Neural crest cell (in vitro differentiated cells): ENCODE measurements at regions not wholly inside any gene's neighbourhood (a gene's known extent, or its start where the extent isn't known, plus 50 kb on each side); places are given as distances from the start of the nearest gene placed in this dataset.

ENCODE experiments used
- DNase-seq: peaks from one replicate; pipeline ENCODE4 v3.0.0; 2021; ENCODE audit warnings: low read depth, mixed read lengths, low spot score
- H3K27ac Mint-ChIP-seq: one replicate; pipeline ENCODE4 v1.8.0; 2021; ENCODE audit warnings: mild to moderate bottlenecking, mixed read lengths; ENCODE audit not compliant: unreplicated experiment
- H3K27me3 Mint-ChIP-seq: 2 replicates; pipeline ENCODE4 v1.8.0; 2021; ENCODE audit warnings: low read depth, mild to moderate bottlenecking, mixed read lengths
- H3K36me3 Mint-ChIP-seq: 2 replicates; pipeline ENCODE4 v1.8.0; 2021; ENCODE audit warnings: low read depth, mild to moderate bottlenecking, mixed read lengths
- H3K4me1 Mint-ChIP-seq: 2 replicates; pipeline ENCODE4 v1.8.0; 2021; ENCODE audit warnings: mixed read lengths
- H3K4me3 Mint-ChIP-seq: one replicate; pipeline ENCODE4 v1.8.0; 2021; ENCODE audit warnings: mild to moderate bottlenecking, mixed read lengths
- H3K9me3 Mint-ChIP-seq: 2 replicates; pipeline ENCODE4 v1.8.0; 2021; ENCODE audit warnings: mixed read lengths
- TF ChIP-seq, protein P1 (sequence below): fragments of 200-600 bp; sonication (generic); conservative IDR thresholded peaks from 2 replicates; pipeline ENCODE4 v1.5.0; 2021; ENCODE audit warnings: antibody characterized with exemption, mild to moderate bottlenecking

- Mint-ChIP-seq H3K4me1 (peaks cover 20% of the 10 kb centered on the region), H3K9me3 (peaks cover 15% of the 10 kb centered on the region), H3K36me3 (peaks cover 5% of the 10 kb centered on the region), H3K4me3 (no peak overlapping the region), H3K27me3 (no peaks in the 10 kb centered on the region), H3K27ac (no peak overlapping the region)
- TF ChIP-seq, protein P1, sequence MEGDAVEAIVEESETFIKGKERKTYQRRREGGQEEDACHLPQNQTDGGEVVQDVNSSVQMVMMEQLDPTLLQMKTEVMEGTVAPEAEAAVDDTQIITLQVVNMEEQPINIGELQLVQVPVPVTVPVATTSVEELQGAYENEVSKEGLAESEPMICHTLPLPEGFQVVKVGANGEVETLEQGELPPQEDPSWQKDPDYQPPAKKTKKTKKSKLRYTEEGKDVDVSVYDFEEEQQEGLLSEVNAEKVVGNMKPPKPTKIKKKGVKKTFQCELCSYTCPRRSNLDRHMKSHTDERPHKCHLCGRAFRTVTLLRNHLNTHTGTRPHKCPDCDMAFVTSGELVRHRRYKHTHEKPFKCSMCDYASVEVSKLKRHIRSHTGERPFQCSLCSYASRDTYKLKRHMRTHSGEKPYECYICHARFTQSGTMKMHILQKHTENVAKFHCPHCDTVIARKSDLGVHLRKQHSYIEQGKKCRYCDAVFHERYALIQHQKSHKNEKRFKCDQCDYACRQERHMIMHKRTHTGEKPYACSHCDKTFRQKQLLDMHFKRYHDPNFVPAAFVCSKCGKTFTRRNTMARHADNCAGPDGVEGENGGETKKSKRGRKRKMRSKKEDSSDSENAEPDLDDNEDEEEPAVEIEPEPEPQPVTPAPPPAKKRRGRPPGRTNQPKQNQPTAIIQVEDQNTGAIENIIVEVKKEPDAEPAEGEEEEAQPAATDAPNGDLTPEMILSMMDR: no peak
- DNase-seq: no peak
Measured at GRCh38 chr1:189851806-189852367, 625.8 kb downstream of the BRINP3 start.

DNA sequence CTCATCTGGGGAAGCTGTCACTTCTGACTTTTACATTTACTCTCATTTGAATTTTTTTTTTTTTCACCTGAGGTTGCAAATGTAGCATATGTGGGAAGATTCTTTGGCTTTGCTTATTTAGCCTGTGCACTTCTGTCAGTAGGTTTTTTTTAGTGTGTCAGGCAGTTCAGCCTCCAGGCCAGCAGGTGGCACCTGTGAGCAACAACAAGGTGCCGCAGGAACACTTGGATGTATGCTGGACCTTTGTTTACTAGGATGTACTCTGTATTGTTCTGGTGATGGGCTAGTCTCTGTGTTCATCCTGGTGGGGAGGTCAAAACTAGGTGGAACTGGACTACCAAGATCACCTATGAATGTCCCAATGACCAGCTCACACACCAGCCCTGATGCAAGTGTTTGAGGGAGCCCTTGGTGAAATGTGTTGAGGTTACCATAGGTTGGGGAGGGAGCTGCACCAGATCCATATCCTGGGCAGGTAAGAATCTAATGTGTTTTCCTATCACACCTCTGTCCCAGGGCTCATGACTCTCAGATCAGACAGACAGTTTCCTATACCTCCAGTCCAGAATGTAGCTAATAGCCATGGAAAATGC is 618.2 kb downstream of the BRINP3 start:
- H3K4me1 Mint-ChIP-seq: no peaks in the 10 kb centered on the region
- H3K36me3 Mint-ChIP-seq: peaks cover 13% of the 10 kb centered on the region
- TF ChIP-seq, protein P1: peak; percentile 68
- no peak for DNase-seq
- no peaks in the 10 kb centered on the region for H3K27me3 Mint-ChIP-seq
- H3K4me3 Mint-ChIP-seq: no peak overlapping the region
- peaks cover 21% of the 10 kb centered on the region for H3K9me3 Mint-ChIP-seq
- no peak overlapping the region for H3K27ac Mint-ChIP-seq

DNA sequence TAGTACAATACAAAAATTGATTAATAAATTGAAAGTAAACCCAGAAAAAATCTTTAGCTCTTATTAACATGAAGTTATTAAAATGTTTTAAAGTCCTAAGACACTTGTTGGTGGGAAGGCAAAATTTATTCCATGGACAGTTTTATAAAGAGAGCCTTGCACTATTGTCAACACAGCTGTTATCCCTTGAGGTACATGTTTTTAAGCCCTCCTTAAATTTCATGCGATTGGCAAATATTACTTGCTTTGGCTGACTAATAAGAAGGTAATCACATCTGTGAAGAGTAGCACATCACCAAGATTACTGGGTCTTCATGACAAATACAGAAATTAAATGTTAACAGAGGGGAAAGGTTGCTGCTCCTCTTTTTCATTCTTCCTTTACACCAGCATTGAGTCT is 611.1 kb downstream of the BRINP3 start:
- H3K4me1 Mint-ChIP-seq: peaks cover 5% of the 10 kb centered on the region
- no peaks in the 10 kb centered on the region for H3K36me3 Mint-ChIP-seq
- no peak overlapping the region for H3K4me3 Mint-ChIP-seq
- H3K9me3 Mint-ChIP-seq: no peaks in the 10 kb centered on the region
- no peak overlapping the region for H3K27ac Mint-ChIP-seq
- DNase-seq: no peak
- TF ChIP-seq, protein P1: no peak
- no peaks in the 10 kb centered on the region for H3K27me3 Mint-ChIP-seq

DNA sequence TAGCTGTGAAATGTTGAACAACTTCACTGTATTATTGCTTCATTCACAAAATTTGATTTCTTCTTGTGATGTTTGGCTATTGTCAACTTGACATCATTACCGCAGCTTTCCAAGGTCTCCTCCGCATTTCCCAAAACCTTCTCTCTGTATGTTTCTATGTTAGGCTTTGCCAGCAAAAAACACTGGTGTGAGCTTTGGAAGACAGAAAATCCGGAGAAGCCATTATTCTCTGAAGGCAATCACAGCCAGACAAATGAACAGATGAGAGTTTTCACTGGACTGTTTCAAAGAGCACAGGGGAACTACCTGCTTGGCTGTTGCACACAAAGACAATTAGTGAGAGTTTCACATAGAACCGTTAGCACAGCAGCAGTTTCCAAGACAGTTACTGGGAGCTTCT is 609.6 kb downstream of the BRINP3 start:
- Mint-ChIP-seq H3K4me3 (no peak overlapping the region), H3K36me3 (no peaks in the 10 kb centered on the region), H3K9me3 (no peaks in the 10 kb centered on the region), H3K27ac (no peak overlapping the region), H3K27me3 (no peaks in the 10 kb centered on the region), H3K4me1 (peaks cover 5% of the 10 kb centered on the region)
- no peak for DNase-seq
- TF ChIP-seq, protein P1: no peak

GRCh38 chr1:189874715-189875435 is 602.8 kb downstream of the BRINP3 start:
- no peak for DNase-seq
- H3K4me1 Mint-ChIP-seq: no peaks in the 10 kb centered on the region
- no peaks in the 10 kb centered on the region for H3K27me3 Mint-ChIP-seq
- peaks cover 3% of the 10 kb centered on the region for H3K9me3 Mint-ChIP-seq
- H3K4me3 Mint-ChIP-seq: no peak overlapping the region
- no peaks in the 10 kb centered on the region for H3K36me3 Mint-ChIP-seq
- H3K27ac Mint-ChIP-seq: peak overlapping the region; percentile 21
- TF ChIP-seq, protein P1: no peak
